LHCN-M2 (cell line): ENCODE measurements at regions not wholly inside any gene's neighbourhood (a gene's known extent, or its start where the extent isn't known, plus 50 kb on each side); places are given as distances from the start of the nearest gene placed in this dataset.
A peak's percentile ranks its signal among the peaks of the same experiment; 100 is the strongest.
"Not testable (repeated sequence)": the region's sequence is repeated elsewhere in the genome, so short reads cannot be mapped to it uniquely, and the experiment has no call there.

Experiments
- DNase-seq: peaks from one replicate; pipeline ENCODE4 v3.0.0-alpha.2; 2012; ENCODE audit warnings: low read depth

- no peak for DNase-seq
Measured at GRCh38 chr9:75539523-75539922, 350.9 kb upstream of the PCSK5 start.

GRCh38 chr9:75540185-75540584, 350.3 kb upstream of the PCSK5 start:
- no peak for DNase-seq

GRCh38 chr9:75541734-75542133, 348.7 kb upstream of the PCSK5 start:
- no peak for DNase-seq

GRCh38 chr9:75544815-75545214, 345.7 kb upstream of the PCSK5 start:
- no peak for DNase-seq

DNA sequence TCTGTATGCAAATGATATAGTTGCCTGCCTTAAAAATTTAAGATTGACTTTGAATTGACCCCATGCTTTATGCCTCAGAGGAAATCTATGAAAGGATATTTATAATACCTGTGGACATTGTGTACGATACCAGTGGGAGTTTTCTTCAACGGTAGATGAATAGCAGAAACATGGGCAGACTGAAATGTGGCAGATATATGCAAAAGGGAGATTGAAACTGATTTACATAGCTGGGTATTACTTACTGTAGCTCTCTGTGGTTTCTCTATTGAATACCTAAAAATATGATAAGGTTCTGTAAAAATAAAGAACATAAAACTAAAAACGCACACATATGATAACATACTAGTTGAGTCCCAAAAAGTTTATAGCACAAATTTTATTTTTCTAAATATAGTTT, 345.2 kb upstream of the PCSK5 start:
- DNase-seq, result no peak

DNA sequence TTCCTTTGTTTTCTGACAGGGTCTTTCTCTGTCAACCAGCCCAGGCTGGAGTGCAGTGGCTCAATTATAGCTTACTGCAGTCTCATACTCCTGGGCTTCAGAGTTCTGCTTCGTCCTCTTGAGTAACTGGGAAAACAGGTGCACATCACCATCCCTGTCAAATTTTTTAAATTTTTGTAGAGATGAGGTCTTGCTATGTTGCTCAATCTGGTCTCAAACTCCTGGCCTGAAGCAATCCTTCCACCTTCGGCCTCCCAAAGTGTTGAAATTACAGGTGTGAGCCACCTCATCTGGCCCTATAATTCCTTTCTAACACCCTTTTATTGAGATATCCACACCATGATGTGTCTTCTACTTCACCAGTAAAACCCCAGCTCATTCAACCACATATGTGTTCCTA, 341.6 kb upstream of the PCSK5 start:
- DNase-seq, result no peak

- peak; percentile 56 for DNase-seq
Measured at GRCh38 chr9:75551861-75552260, 338.6 kb upstream of the PCSK5 start.

GRCh38 chr9:75552941-75553340, 337.5 kb upstream of the PCSK5 start:
- peak; percentile 32 for DNase-seq

- DNase-seq, result not testable (repeated sequence)
Measured at GRCh38 chr9:75566813-75567212, 323.7 kb upstream of the PCSK5 start.

GRCh38 chr9:75570538-75570937, 319.9 kb upstream of the PCSK5 start:
- DNase-seq, result no peak

GRCh38 chr9:75574569-75574968, 315.9 kb upstream of the PCSK5 start:
- DNase-seq, result no peak

DNA sequence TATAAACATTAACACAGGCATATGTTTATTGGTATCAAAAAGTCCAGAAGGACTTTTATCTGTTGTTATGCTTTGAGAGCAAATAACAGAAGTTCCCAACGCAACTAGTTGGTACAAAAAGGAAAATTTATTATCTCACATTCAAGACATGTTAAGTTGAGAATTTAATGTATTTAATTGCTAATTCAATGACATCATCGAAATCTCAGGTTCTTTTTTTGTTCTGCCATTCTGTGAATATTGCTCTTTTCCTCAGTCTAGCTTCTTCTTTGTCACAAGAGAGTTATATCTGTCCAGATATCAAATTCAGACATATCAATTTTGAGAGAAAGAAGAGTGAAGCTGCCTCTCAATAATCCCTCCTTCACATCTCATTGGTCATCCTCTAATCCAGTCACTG, 307.6 kb upstream of the PCSK5 start:
- no peak for DNase-seq

DNA sequence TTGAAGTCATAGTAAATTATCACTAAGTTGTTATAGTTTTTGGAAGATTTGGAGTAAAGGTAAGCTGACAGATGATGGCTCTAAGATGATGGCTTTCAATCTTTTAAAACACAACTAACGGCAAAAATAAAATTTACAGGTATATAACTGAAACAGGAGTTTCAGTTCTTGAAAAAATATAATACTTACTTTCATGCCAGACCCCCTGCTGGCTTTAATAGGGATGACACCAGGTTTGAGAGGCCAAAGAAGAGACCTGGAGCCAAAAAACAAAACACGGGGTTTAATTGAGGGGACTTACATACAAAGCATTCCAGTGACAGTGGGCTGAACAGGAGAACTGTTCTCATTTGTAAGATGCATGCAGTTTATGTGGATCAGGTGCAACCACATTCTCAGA, 301.7 kb upstream of the PCSK5 start:
- peak; percentile 9 for DNase-seq

DNA sequence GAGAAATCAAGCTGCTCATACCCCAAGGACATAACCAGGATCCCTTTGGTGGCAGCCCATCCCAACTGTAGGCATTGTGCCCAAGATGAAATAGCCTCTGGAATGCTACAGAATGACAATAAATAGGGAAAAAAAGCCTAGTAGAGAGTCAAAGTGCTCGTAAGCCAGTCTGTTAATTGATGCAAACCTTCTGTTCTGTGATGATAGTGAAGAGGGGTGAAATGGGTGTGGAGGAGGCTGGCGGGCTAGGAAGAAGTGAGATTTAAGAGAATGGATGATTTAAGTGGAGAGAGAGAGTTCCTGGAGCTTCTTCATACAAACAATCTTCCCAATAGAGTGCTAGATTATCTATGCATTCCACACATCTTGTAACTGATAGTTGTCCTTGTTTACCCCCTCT, 301.0 kb upstream of the PCSK5 start:
- no peak for DNase-seq

- no peak for DNase-seq
Measured at GRCh38 chr9:75591972-75592371, 298.5 kb upstream of the PCSK5 start.

DNA sequence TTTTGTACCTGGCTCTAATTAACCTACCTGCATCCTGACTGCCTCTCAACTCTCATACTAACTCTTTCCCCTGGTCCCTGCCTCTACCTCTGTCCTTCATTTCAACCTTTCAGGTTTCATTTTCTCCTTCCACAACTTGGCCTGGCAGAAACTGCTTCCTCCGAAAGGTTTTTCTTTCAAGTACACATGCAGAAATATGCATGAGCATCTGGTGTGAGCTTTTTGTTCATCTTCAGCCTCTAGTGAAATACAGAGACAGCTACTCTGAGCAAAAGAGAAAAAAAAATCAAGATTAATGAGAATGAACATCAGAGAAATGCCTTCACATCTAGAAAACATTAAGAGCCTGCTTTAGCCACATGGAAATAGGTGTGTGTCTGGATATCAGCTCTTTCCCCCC, 297.9 kb upstream of the PCSK5 start:
- DNase-seq, result no peak

DNA sequence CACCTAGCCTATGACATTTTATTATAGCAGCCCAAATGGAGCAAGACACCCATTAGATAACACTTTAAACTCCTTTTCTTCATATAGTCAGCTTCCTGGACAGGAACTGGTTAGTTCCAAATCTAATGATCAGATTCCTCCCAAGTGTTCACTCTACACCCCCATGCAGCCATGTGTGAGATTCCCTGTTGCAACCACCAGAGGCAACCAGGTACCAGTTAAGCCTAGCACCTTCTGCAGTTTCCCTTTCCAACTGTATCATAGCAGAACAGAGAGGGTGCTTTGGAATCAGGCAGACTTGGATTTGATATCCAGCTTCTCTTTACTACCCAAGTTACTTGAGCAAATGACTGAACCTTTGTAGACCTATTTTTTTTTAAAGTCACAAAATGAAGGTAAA, 296.6 kb upstream of the PCSK5 start:
- no peak for DNase-seq

DNA sequence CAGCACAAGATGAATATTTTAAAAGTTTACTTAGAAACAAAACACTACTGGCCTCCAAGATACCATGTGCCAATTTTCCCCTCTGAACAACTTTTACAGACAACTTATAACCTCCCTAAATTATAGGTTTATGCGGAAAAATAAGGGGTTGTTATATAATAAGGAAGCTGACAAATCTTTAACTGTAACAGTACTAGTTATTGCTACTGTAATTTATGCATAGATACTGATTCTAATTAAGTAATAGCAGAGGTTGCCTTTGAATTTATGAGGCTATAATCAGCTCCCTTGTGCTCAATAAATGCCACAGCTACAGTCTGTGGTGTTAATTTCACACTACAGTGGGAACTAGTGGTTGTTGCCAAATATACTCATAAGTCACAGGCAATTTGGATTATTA, 291.3 kb upstream of the PCSK5 start:
- no peak for DNase-seq

DNA sequence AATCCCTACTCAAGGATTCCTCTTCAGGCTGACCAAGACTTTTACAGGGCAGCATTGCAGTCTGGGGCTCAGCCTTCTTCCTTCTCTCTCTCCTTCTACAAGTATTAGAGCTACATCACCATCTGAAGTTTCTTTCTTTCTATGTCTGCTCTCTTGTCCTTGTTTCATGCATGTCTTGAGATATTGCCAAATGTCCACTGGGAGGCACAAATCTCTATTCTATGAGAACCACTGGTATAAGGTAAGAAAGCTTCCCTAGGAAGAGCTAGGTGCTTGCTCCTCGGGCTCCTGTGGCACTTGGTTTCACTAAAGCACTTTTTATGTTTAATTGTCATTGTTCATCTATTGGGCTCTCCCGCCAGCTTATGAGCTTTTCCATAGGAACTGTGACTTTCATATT, 289.2 kb upstream of the PCSK5 start:
- peak; percentile 10 for DNase-seq

GRCh38 chr9:75602060-75602459, 288.4 kb upstream of the PCSK5 start:
- DNase-seq, result no peak

DNA sequence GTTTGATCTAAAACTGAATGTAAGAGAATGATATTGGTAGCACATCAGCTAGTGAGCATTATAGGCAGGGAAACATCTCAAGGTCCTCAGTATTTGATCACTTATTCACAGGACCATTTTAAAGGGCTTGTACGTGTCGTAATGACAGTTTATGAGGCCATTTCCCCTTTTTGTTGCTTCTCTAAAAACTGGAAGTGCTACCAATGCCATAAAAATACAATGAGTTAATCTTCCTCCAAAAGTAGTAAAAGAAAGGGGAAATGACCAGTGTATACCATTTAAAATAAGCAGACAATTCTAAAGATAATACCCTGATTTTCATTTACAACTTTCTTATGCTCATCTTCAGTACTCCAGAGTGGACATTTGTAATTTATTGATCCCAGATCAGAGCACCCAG, 285.8 kb upstream of the PCSK5 start:
- no peak for DNase-seq

GRCh38 chr9:75607521-75607920, 283.0 kb upstream of the PCSK5 start:
- no peak for DNase-seq

GRCh38 chr9:75609401-75609800, 281.1 kb upstream of the PCSK5 start:
- DNase-seq, result no peak

- no peak for DNase-seq
Measured at GRCh38 chr9:75610246-75610645, 280.2 kb upstream of the PCSK5 start.

- no peak for DNase-seq
Measured at GRCh38 chr9:75612205-75612604, 278.3 kb upstream of the PCSK5 start.
